ENCODE measurements at regions not wholly inside any gene's neighbourhood (a gene's known extent, or its start where the extent isn't known, plus 50 kb on each side); places are given as distances from the start of the nearest gene placed in this dataset.
A peak's percentile ranks its signal among the peaks of the same experiment; 100 is the strongest.

- H3K9me3 ChIP-seq (replicated peaks; ENCODE audit: insufficient read depth, low read length): no peaks in the 10 kb centered on the region
- no peaks in the 10 kb centered on the region for H3K4me1 ChIP-seq (ENCODE audit: low read length)
- TF ChIP-seq EZH2phosphoT487 (IDR thresholded peaks at IDR 0.05; ENCODE audit: low read length): no peak
- no peak for TF ChIP-seq EZH2 (optimal IDR thresholded peaks at IDR 0.05; ENCODE audit: low read depth, low read length)
- TF ChIP-seq CTCF (IDR thresholded peaks at IDR 0.05; ENCODE audit: low read length): no peak
- H3K9ac ChIP-seq (ENCODE audit: low read length): no peak overlapping the region
- no peaks in the 10 kb centered on the region for H3K79me2 ChIP-seq (ENCODE audit: low read length)
- no peaks in the 10 kb centered on the region for H3K27me3 ChIP-seq (replicated peaks; ENCODE audit: insufficient read depth, low read length)
- H3K27ac ChIP-seq (ENCODE audit: low read length): no peak overlapping the region
- H3K4me3 ChIP-seq (ENCODE audit: low read length): no peak overlapping the region
- H3K4me2 ChIP-seq (ENCODE audit: low read depth, low read length): no peak overlapping the region
- H3K9me2 ChIP-seq (replicated peaks; ENCODE audit: insufficient read depth, low read length): no peaks in the 10 kb centered on the region
- H4K20me1 ChIP-seq (ENCODE audit: insufficient read depth, low read length): no peaks in the 10 kb centered on the region
- no peak overlapping the region for H2AFZ ChIP-seq (ENCODE audit: low read length)
- H3K36me3 ChIP-seq (replicated peaks; ENCODE audit: insufficient read depth, low read length): no peaks in the 10 kb centered on the region
- H3F3A ChIP-seq (ENCODE audit: insufficient read depth, low read length): no peaks in the 10 kb centered on the region
- DNase-seq: no peak
Measured at GRCh38 chr9:88696501-88696900, 161.5 kb downstream of the NXNL2 start.

- H3K4me1 ChIP-seq (ENCODE audit: low read length): no peaks in the 10 kb centered on the region
- H3K27ac ChIP-seq (ENCODE audit: low read length): no peak overlapping the region
- no peaks in the 10 kb centered on the region for H3K36me3 ChIP-seq (replicated peaks; ENCODE audit: insufficient read depth, low read length)
- no peak overlapping the region for H3K4me3 ChIP-seq (ENCODE audit: low read length)
- TF ChIP-seq EZH2phosphoT487 (IDR thresholded peaks at IDR 0.05; ENCODE audit: low read length) (no peak), CTCF (IDR thresholded peaks at IDR 0.05; ENCODE audit: low read length) (no peak), EZH2 (optimal IDR thresholded peaks at IDR 0.05; ENCODE audit: low read depth, low read length) (no peak)
- DNase-seq: peak; percentile 45
- no peaks in the 10 kb centered on the region for H3F3A ChIP-seq (ENCODE audit: insufficient read depth, low read length)
- H3K9me2 ChIP-seq (replicated peaks; ENCODE audit: insufficient read depth, low read length): no peaks in the 10 kb centered on the region
- no peak overlapping the region for H2AFZ ChIP-seq (ENCODE audit: low read length)
- no peak overlapping the region for H3K4me2 ChIP-seq (ENCODE audit: low read depth, low read length)
- no peaks in the 10 kb centered on the region for H3K27me3 ChIP-seq (replicated peaks; ENCODE audit: insufficient read depth, low read length)
- no peak overlapping the region for H3K9ac ChIP-seq (ENCODE audit: low read length)
- no peaks in the 10 kb centered on the region for H4K20me1 ChIP-seq (ENCODE audit: insufficient read depth, low read length)
- H3K79me2 ChIP-seq (ENCODE audit: low read length): no peaks in the 10 kb centered on the region
- no peaks in the 10 kb centered on the region for H3K9me3 ChIP-seq (replicated peaks; ENCODE audit: insufficient read depth, low read length)
Measured at GRCh38 chr9:88697764-88698432, 162.9 kb downstream of the NXNL2 start.

- no peaks in the 10 kb centered on the region for H3K36me3 ChIP-seq (replicated peaks; ENCODE audit: insufficient read depth, low read length)
Measured at GRCh38 chr9:88702985-88703384, 168.0 kb downstream of the NXNL2 start.

More at GRCh38 chr9:88702985-88703384, 168.0 kb downstream of the NXNL2 start:
- DNase-seq: no peak
- H2AFZ ChIP-seq (ENCODE audit: low read length): no peak overlapping the region
- H3K9me3 ChIP-seq (replicated peaks; ENCODE audit: insufficient read depth, low read length): no peaks in the 10 kb centered on the region
- no peaks in the 10 kb centered on the region for H3K9me2 ChIP-seq (replicated peaks; ENCODE audit: insufficient read depth, low read length)
- no peaks in the 10 kb centered on the region for H3K4me1 ChIP-seq (ENCODE audit: low read length)
- no peaks in the 10 kb centered on the region for H3K27me3 ChIP-seq (replicated peaks; ENCODE audit: insufficient read depth, low read length)
- H4K20me1 ChIP-seq (ENCODE audit: insufficient read depth, low read length): no peaks in the 10 kb centered on the region
- H3F3A ChIP-seq (ENCODE audit: insufficient read depth, low read length): no peaks in the 10 kb centered on the region
- no peak for TF ChIP-seq EZH2phosphoT487 (IDR thresholded peaks at IDR 0.05; ENCODE audit: low read length)
- TF ChIP-seq CTCF (IDR thresholded peaks at IDR 0.05; ENCODE audit: low read length): no peak
- no peak for TF ChIP-seq EZH2 (optimal IDR thresholded peaks at IDR 0.05; ENCODE audit: low read depth, low read length)
- H3K27ac ChIP-seq (ENCODE audit: low read length): no peak overlapping the region
- H3K4me3 ChIP-seq (ENCODE audit: low read length): no peak overlapping the region
- H3K9ac ChIP-seq (ENCODE audit: low read length): no peak overlapping the region
- H3K79me2 ChIP-seq (ENCODE audit: low read length): no peaks in the 10 kb centered on the region
- H3K4me2 ChIP-seq (ENCODE audit: low read depth, low read length): no peak overlapping the region
